Sigmoid colon (tissue), 6 donors: ENCODE measurements at regions not wholly inside any gene's neighbourhood (a gene's known extent, or its start where the extent isn't known, plus 50 kb on each side); places are given as distances from the start of the nearest gene placed in this dataset.

Source experiments
- DNase-seq: peaks from one replicate; pipeline ENCODE4 v3.0.0-alpha.2; 2019
- H3K27ac ChIP-seq, 4 donors: fragments of 200-600 bp; sonication (generic); one replicate each; pipeline ENCODE4 v1.5.1; 2016 to 2019; ENCODE audit warnings: mild to moderate bottlenecking in 1 of 4
- H3K27me3 ChIP-seq, 3 donors: fragments of 200-600 bp; sonication (generic); one replicate each; pipeline ENCODE4 v1.5.1; 2019; ENCODE audit warnings: mild to moderate bottlenecking in 1 of 3
- H3K36me3 ChIP-seq, 4 donors: fragments of 200-600 bp; sonication (generic); one replicate each; pipeline ENCODE4 v1.5.1; 2016 to 2019
- H3K4me1 ChIP-seq, 4 donors: fragments of 200-600 bp; sonication (generic); one replicate each; pipeline ENCODE4 v1.5.1; 2017 to 2019
- H3K4me3 ChIP-seq, 4 donors: fragments of 200-600 bp; sonication (generic); one replicate each; pipeline ENCODE4 v1.5.1; 2017 to 2019; ENCODE audit warnings: mild to moderate bottlenecking in 2 of 4, moderate library complexity in 1 of 4
- H3K9me3 ChIP-seq, 4 donors: fragments of 200-600 bp in 3 of 4; sonication (generic) in 3 of 4; one replicate each; pipeline versions ENCODE4 v1.5.1 to v1.6.1; 2013 to 2019
- EP300 ChIP-seq, 4 donors: sonication (generic); formaldehyde crosslinking; IDR thresholded peaks; one replicate each; pipeline ENCODE4 v1.6.1; 2017; ENCODE audit warnings: antibody characterized with exemption in 4 of 4
- POLR2A ChIP-seq, 2 donors: fragments of 450-650 bp; IDR thresholded peaks; one replicate each; pipeline ENCODE4 v1.6.1; 2016; ENCODE audit warnings: antibody characterized with exemption in 2 of 2, mild to moderate bottlenecking in 2 of 2, moderate library complexity in 2 of 2
- POLR2AphosphoS5 ChIP-seq, 4 donors: sonication (generic); formaldehyde crosslinking; IDR thresholded peaks; one replicate each; pipeline ENCODE4 v1.6.1; 2017; ENCODE audit warnings: antibody characterized with exemption in 4 of 4
- WGBS, 2 donors: extraction: QIAGEN DNeasy Blood & Tissue Kit; methylation state at CpG; one replicate each; pipeline ENCODE4 v1.1.7; 2013; 5-methylcytosine and 5-hydroxymethylcytosine counted together
- intact Hi-C: fragments of 100-400 bp; cut with DNase I; formaldehyde crosslinking; loops from one replicate; pipeline ENCODE4 v1.15.1; 2023
- TF ChIP-seq, protein P1 (sequence below), 4 experiments: fragments of 450-650 bp in 3 of 4; fragments of 200-600 bp in 1 of 4; IDR thresholded peaks; one replicate each; pipeline ENCODE4 v1.5.1; 2016 to 2019; ENCODE audit warnings: antibody characterized with exemption in 4 of 4, mild to moderate bottlenecking in 3 of 4, moderate library complexity in 2 of 4
- donor health status: healthy with polysubstance abuse.
- donor health status: healthy.

DNA sequence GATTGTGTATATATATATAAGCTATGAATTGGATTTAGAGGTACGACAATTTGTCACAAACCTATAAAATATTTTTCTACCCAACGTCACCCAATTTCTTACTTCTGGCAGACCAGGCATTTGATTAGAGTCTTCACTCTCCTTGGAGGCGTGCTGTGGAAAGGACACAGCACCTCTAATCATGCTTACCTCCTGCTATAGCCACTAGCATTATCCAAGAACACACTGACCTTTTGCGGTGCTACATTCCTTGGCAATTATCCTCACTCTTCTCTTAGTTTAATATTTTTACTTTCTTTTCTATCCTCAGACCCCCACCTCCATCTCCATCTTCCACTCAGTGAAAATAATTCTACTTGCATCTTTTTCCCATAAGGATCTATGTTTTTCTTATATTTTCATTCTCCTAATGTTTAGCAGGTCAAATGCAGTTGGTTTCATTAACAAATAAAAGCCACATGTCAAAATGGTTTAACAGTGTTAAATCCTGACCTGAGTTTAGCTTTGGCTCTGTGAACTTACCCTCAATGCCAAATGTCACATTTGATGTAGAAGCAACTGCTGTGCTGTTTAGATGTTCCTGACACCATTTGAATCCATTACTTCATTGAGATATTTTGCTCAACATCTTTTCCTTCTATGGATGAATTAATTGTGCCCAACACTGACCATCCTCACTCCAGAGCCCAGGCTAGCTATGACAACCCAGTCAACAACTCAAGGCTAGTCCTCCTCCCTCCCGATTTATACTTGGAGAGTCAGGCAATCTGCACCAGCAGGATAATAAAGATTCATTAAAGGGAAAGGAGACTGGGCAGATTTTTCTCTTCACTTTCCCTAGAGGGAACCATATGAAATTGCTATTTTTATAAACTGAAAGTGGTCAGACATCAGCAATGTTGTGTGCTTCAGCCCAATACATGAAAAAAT, 240.5 kb downstream of the MREG start:
- H3K9me3 ChIP-seq: no peaks in the 10 kb centered on the region
- peak overlapping the region; percentile 62 to 74 (median 70) for H3K27ac ChIP-seq
- no peak for DNase-seq
- TF ChIP-seq EP300 (IDR thresholded peaks at IDR 0.05): peak in 1 of 4 donors; percentile 57
- TF ChIP-seq POLR2AphosphoS5 (IDR thresholded peaks at IDR 0.05): peak; percentile 32 to 74 (median 39)
- TF ChIP-seq, protein P1, sequence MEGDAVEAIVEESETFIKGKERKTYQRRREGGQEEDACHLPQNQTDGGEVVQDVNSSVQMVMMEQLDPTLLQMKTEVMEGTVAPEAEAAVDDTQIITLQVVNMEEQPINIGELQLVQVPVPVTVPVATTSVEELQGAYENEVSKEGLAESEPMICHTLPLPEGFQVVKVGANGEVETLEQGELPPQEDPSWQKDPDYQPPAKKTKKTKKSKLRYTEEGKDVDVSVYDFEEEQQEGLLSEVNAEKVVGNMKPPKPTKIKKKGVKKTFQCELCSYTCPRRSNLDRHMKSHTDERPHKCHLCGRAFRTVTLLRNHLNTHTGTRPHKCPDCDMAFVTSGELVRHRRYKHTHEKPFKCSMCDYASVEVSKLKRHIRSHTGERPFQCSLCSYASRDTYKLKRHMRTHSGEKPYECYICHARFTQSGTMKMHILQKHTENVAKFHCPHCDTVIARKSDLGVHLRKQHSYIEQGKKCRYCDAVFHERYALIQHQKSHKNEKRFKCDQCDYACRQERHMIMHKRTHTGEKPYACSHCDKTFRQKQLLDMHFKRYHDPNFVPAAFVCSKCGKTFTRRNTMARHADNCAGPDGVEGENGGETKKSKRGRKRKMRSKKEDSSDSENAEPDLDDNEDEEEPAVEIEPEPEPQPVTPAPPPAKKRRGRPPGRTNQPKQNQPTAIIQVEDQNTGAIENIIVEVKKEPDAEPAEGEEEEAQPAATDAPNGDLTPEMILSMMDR (IDR thresholded peaks at IDR 0.05): no peak
- 78 to 85% methylated on average over 5 of the region's 5 CpGs for WGBS, 2 donors
- intact Hi-C loops: no loop called here
- H3K4me1 ChIP-seq: peaks cover 0 to 57% (median 44%) of the 10 kb centered on the region in 4 donors
- no peaks in the 10 kb centered on the region for H3K27me3 ChIP-seq
- no peak overlapping the region for H3K4me3 ChIP-seq
- H3K36me3 ChIP-seq: no peaks in the 10 kb centered on the region

DNA sequence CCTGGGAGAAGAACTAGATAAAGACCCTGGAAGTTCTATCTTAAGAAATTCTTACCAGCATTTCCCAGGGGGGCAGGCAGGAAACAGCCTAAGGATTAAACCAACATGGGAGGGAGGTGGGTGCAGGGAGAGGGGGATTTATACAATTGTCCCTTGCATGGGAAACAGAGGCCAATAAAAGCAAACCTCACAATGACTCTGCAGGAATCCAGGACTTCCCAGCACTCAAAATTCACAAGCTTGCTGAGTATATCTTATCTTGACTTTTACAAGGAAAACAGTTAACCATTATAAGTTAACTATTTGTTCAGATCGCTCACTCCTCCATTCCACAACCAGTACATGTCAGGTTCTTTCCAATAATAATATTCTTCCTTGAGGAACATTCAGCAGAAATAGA, 241.3 kb downstream of the MREG start:
- Histone ChIP-seq H3K4me1 (peaks cover 0 to 50% (median 38%) of the 10 kb centered on the region in 4 donors), H3K4me3 (no peak overlapping the region), H3K27me3 (no peaks in the 10 kb centered on the region), H3K27ac (peak overlapping the region; percentile 62 to 74 (median 70)), H3K9me3 (no peaks in the 10 kb centered on the region), H3K36me3 (no peaks in the 10 kb centered on the region)
- TF ChIP-seq POLR2AphosphoS5 (IDR thresholded peaks at IDR 0.05): no peak
- TF ChIP-seq EP300 (IDR thresholded peaks at IDR 0.05): no peak
- TF ChIP-seq, protein P1 (IDR thresholded peaks at IDR 0.05): no peak
- TF ChIP-seq POLR2A (IDR thresholded peaks at IDR 0.05): no peak
- intact Hi-C loops: no loop called here
- DNase-seq: no peak
- WGBS, 2 donors: 17 to 58% methylated on average over 1 of the region's 1 CpG

DNA sequence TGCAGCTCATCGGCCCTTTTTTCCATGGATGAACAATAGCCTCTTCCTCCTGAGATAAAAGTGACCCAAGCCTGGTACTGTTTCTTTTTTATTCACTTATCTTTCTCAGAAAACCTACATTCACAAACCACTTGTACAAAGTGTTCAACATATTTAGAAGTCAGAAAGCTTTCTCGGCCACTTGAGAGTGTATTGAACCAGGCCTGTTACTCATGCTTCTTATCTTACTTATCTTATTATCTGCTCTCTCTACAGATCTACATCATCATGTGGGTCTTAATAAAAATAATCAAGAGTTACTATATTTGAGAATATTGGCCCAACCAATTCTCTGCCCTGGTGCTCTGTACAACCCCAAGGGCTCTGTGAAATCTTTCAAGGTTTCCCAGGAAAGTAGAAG, 242.1 kb downstream of the MREG start:
- WGBS, 2 donors: 93 to 94% methylated on average over 2 of the region's 2 CpGs
- H3K27ac ChIP-seq: peak overlapping the region in 3 of 4 donors; percentile 62 to 74 (median 70)
- no peak overlapping the region for H3K4me3 ChIP-seq

DNA sequence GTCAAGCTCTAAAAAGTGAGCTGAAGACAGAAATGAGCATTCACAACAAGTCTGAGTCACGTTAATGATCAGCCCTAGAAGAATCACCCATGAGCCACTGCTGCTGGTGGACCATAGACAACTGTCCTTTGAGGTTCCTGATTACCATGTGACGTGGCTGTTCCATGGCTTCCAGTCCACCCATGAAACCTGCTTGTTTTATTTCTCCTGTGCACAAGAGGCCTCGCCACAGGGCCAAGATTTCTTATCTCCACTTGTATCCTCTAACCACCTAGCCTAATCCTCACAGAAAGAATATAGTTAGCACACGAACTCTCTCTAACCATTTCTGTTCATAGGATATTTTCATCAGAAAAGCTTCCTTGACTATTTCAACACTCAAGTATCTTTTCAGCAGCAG, 242.7 kb downstream of the MREG start:
- WGBS, 2 donors: 92 to 93% methylated on average over 4 of the region's 4 CpGs
- TF ChIP-seq, protein P1 (IDR thresholded peaks at IDR 0.05): no peak
- TF ChIP-seq EP300 (IDR thresholded peaks at IDR 0.05) (no peak), POLR2AphosphoS5 (IDR thresholded peaks at IDR 0.05) (no peak), POLR2A (IDR thresholded peaks at IDR 0.05) (no peak)
- H3K36me3 ChIP-seq: no peaks in the 10 kb centered on the region
- no peaks in the 10 kb centered on the region for H3K27me3 ChIP-seq
- intact Hi-C loops: no loop called here
- DNase-seq: no peak
- H3K4me3 ChIP-seq: no peak overlapping the region
- no peaks in the 10 kb centered on the region for H3K9me3 ChIP-seq
- H3K4me1 ChIP-seq: peaks cover 0 to 56% (median 41%) of the 10 kb centered on the region in 4 donors
- peak overlapping the region in 3 of 4 donors; percentile 62 to 74 (median 70) for H3K27ac ChIP-seq

More for the DNA sequence above, 242.1 kb downstream of the MREG start:
- TF ChIP-seq, protein P1 (IDR thresholded peaks at IDR 0.05): no peak
- no peak for TF ChIP-seq POLR2AphosphoS5 (IDR thresholded peaks at IDR 0.05)
- no peak for TF ChIP-seq POLR2A (IDR thresholded peaks at IDR 0.05)
- TF ChIP-seq EP300 (IDR thresholded peaks at IDR 0.05): no peak
- H3K27me3 ChIP-seq: no peaks in the 10 kb centered on the region
- no peak for DNase-seq
- peaks cover 0 to 51% (median 36%) of the 10 kb centered on the region in 4 donors for H3K4me1 ChIP-seq
- H3K36me3 ChIP-seq: no peaks in the 10 kb centered on the region
- intact Hi-C loops: no loop called here
- H3K9me3 ChIP-seq: no peaks in the 10 kb centered on the region
